ENCODE measurements at regions not wholly inside any gene's neighbourhood (a gene's known extent, or its start where the extent isn't known, plus 50 kb on each side); places are given as distances from the start of the nearest gene placed in this dataset.

DNA sequence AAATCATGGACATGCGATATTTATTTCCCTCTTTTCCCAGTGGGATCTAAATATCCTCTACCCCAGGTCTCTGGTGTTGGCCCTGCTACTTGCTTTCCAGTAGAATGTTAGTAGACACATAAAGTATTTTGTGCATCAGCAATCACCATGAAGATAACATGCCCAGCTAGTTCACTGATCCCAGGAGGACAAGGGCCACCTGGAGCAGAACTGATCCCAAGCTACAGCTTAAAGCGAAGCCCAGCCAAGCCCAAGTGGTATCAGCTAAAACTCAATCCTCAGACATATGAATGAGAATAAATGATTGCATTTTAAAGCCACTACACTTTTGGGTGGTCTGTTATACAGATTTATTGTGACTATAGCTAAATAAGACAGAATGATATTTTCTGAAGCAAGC, 516.2 kb downstream of the INSC start:
- no peaks in the 10 kb centered on the region for H3K9me3 ChIP-seq
- no peaks in the 10 kb centered on the region for H3K27me3 ChIP-seq
- TF ChIP-seq CTCF (IDR thresholded peaks at IDR 0.05) = no peak
- intact Hi-C loops (cut with DNase I) = no loop called here
- no peaks in the 10 kb centered on the region for H3K4me1 ChIP-seq
- no peak for ATAC-seq
- H3K27ac ChIP-seq = no peak overlapping the region
- H3K4me3 ChIP-seq = no peak overlapping the region
- FAIRE-seq = no peak
- no peaks in the 10 kb centered on the region for H3K36me3 ChIP-seq
- WGBS, 2 donors = 84 to 94% methylated on average over 2 of the region's 2 CpGs
- no peak for DNase-seq

GRCh38 chr11:15635521-15635920, 520.8 kb downstream of the INSC start:
- 23 to 29% methylated on average over 2 of the region's 2 CpGs for WGBS, 2 donors
- DNase-seq (no peak), ATAC-seq (no peak), FAIRE-seq (no peak)
- no peaks in the 10 kb centered on the region for H3K4me1 ChIP-seq
- H3K36me3 ChIP-seq = no peaks in the 10 kb centered on the region
- H3K4me3 ChIP-seq = no peak overlapping the region
- H3K27me3 ChIP-seq = no peaks in the 10 kb centered on the region
- H3K27ac ChIP-seq = no peak overlapping the region
- no peak for TF ChIP-seq CTCF (IDR thresholded peaks at IDR 0.05)
- intact Hi-C loops (cut with DNase I) = no loop called here
- no peaks in the 10 kb centered on the region for H3K9me3 ChIP-seq

DNA sequence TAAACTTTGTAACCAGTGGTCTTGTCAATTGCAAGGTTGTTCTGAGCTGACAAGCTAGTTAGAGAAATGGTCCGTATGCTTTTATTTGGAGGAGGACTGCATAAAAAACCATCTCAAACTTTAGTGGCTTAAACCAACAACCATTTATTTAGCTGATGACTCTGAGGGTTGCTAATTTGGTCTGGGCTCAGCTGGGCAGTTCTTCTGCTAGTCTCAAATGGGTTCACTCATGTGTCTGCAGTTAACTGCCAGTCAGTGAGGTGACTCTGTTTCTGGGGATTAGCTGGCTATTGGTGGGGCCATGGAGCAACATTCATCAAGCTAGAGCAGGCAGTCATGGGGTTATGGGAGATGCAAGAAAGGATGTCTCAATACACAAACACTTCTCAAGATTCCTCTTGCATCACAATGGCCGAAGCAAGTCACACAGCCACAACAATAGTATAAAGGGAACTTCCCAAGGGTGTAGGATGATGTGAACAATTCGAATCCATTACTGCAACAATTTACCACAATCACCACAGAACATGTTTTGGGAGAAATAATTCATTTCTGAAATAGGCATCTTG, 521.9 kb downstream of the INSC start:
- no peak for FAIRE-seq
- WGBS, 2 donors = 79 to 86% methylated on average over 3 of the region's 3 CpGs
- Histone ChIP-seq H3K4me1 (no peaks in the 10 kb centered on the region), H3K9me3 (no peaks in the 10 kb centered on the region), H3K27ac (no peak overlapping the region), H3K4me3 (no peak overlapping the region), H3K27me3 (no peaks in the 10 kb centered on the region), H3K36me3 (no peaks in the 10 kb centered on the region)
- no peak for DNase-seq
- ATAC-seq = no peak
- no peak for TF ChIP-seq CTCF (IDR thresholded peaks at IDR 0.05)
- intact Hi-C loops (cut with DNase I) = no loop called here

GRCh38 chr11:15638386-15638787, 523.7 kb downstream of the INSC start:
- no peak for ATAC-seq
- Histone ChIP-seq H3K4me3 (no peak overlapping the region), H3K36me3 (no peaks in the 10 kb centered on the region), H3K27ac (no peak overlapping the region), H3K4me1 (no peaks in the 10 kb centered on the region), H3K27me3 (no peaks in the 10 kb centered on the region), H3K9me3 (no peaks in the 10 kb centered on the region)
- 92 to 93% methylated on average over 1 of the region's 1 CpG for WGBS, 2 donors
- intact Hi-C loops (cut with DNase I) = no loop called here
- FAIRE-seq = no peak
- no peak for DNase-seq
- no peak for TF ChIP-seq CTCF (IDR thresholded peaks at IDR 0.05)

DNA sequence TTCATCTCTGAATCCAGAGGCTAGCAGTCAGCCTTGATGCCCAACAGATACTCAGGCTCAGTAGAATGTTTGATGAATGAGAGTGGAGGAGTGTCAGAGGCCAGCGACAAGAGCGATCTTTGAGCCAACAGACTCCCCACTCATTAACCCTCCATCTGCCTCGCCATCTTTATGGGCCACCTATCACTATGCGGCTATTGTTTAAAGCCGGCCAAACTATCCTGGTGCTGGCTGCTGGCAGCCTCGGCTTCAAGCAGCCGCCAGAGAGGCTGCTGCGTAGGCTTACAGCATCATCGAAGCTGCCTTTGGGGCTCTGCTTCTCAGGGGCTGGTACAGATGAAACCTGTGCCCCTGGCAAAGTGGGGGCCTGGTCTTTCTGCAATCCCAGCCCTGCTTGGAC, 525.6 kb downstream of the INSC start:
- no peak for FAIRE-seq
- DNase-seq = no peak
- no peak for ATAC-seq
- Histone ChIP-seq H3K9me3 (no peaks in the 10 kb centered on the region), H3K27me3 (no peaks in the 10 kb centered on the region), H3K4me1 (no peaks in the 10 kb centered on the region), H3K4me3 (no peak overlapping the region), H3K27ac (no peak overlapping the region), H3K36me3 (no peaks in the 10 kb centered on the region)
- intact Hi-C loops (cut with DNase I) = no loop called here
- WGBS, 2 donors = 74 to 77% methylated on average over 9 of the region's 9 CpGs
- TF ChIP-seq CTCF (IDR thresholded peaks at IDR 0.05) = no peak
